ENCODE measurements at regions not wholly inside any gene's neighbourhood (a gene's known extent, or its start where the extent isn't known, plus 50 kb on each side); places are given as distances from the start of the nearest gene placed in this dataset.

- DNase-seq = no peak
Observed at GRCh38 chr4:140211161-140211560, 57.2 kb upstream of the MAML3 start.

GRCh38 chr4:140208921-140209320, 54.9 kb upstream of the MAML3 start:
- DNase-seq = no peak
